Gastroesophageal sphincter (tissue), 3 donors: ENCODE measurements at regions not wholly inside any gene's neighbourhood (a gene's known extent, or its start where the extent isn't known, plus 50 kb on each side); places are given as distances from the start of the nearest gene placed in this dataset.

ENCODE experiments used
- CTCF ChIP-seq, 4 experiments: fragments of 200-600 bp in 2 of 4; fragments of 450-650 bp in 2 of 4; sonication (generic) in 1 of 4; IDR thresholded peaks; one replicate each; pipeline ENCODE4 v1.5.1; 2017 to 2019; ENCODE audit warnings: antibody characterized with exemption in 4 of 4, mild to moderate bottlenecking in 2 of 4, moderate library complexity in 2 of 4
- EP300 ChIP-seq: sonication (generic); formaldehyde crosslinking; IDR thresholded peaks from one replicate; pipeline ENCODE4 v1.6.1; 2017; ENCODE audit warnings: antibody characterized with exemption, mild to moderate bottlenecking
- POLR2A ChIP-seq, 2 donors: fragments of 450-650 bp; IDR thresholded peaks; one replicate each; pipeline ENCODE4 v1.6.1; 2017; ENCODE audit warnings: antibody characterized with exemption in 2 of 2, mild to moderate bottlenecking in 2 of 2, moderate library complexity in 1 of 2
- POLR2AphosphoS5 ChIP-seq: sonication (generic); formaldehyde crosslinking; IDR thresholded peaks from one replicate; pipeline ENCODE4 v1.6.1; 2017; ENCODE audit warnings: antibody characterized with exemption

GRCh38 chr1:188514917-188515316 lies 1686.2 kb downstream of the PLA2G4A start:
- no peak for TF ChIP-seq POLR2A (IDR thresholded peaks at IDR 0.05)
- no peak for TF ChIP-seq CTCF (IDR thresholded peaks at IDR 0.05)
- TF ChIP-seq EP300 = no peak
- no peak for TF ChIP-seq POLR2AphosphoS5
